ENCODE measurements at regions not wholly inside any gene's neighbourhood (a gene's known extent, or its start where the extent isn't known, plus 50 kb on each side); places are given as distances from the start of the nearest gene placed in this dataset.
"Not testable (repeated sequence)": the region's sequence is repeated elsewhere in the genome, so short reads cannot be mapped to it uniquely, and the experiment has no call there.

DNA sequence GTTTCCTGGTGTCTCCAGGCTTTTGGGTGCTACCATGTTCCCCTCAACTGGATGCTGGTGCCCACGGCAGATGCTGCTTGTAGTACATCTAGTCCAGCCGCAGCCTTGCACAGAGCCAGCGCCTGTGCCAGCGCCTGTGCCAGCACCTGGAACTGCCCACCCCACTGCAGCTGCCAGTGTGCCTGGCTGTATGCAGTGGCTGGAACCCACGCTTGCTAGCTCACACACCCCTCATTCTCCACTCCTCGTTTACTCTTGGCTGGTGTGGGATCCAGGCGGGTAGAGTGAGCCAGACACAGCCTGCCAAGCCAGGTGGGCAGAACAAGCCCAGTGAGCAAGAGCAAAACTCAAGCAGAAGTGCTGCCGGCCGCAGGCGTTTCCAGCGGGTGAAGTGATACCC is 428.6 kb downstream of the SLITRK1 start:
- DNase-seq: no peak

DNA sequence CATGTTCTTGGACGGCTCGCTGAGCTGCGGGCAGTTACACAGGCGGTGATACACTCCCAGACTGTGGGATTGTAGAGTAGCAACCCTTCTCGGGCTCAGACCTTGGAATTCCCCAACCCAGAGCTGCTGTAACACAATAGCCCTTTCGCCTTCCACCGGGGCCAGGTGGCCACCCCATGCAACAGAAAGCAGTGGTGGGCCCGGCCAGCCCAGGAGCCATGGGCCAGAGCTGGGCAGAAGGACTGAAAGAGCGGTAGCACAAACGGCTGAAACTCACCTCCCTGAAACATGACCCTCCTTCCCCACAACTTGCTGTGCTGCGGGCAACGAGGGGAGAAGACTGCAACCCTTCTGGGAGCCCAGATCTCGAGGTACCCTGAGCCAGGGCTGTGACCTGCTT is 429.0 kb downstream of the SLITRK1 start:
- DNase-seq: no peak

DNA sequence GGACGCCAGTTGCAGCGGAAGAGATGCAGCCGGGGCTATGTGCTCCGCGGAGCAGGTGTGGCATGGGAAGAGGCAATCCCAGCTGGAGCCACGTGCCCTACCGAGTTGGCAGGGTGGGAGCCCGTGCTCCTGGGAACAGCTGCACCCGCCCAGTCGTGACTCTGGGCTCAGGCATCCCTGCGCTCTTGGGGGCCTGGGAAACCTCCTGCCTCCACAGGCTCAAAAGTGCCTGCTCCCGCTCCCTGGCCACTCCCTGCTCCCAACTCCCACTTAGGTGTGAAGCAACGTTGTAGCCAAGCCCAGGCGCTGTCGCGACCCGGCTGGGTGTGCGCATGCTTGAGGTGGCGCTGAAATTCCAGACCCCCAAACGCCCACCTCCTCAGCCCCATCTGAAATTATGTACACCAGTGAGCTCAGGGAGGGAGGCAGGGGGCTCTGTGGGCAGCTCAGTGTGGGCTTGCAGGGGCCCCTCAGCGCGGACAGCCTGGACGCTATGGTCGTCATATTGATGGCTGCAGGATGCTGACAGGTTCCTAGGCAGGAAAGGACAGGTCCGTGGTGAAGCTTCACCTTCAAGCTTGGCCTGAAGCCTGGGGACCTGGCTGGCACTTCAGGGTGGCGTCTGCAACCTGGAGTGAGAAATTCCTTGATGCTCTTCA is 429.9 kb downstream of the SLITRK1 start:
- DNase-seq: peak; percentile 39

DNA sequence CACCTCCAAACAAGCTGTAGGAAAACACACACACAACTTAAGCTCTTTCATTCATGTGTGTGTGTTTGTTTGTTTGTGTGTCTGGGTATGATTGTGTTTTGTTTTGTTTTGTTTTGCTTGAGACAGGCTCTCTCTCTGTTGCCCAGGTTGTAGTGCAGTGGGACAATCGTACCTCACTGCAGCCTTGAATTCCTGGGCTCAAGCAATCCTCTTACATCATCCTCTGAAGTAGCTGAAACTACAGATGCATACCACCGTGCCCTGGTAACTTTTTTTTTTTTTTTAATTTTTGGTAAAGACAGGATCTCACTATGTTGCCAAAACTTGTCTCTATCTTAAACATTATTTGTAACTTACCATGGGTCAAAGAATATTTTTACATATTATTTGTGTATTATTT is 431.7 kb downstream of the SLITRK1 start:
- no peak for DNase-seq

DNA sequence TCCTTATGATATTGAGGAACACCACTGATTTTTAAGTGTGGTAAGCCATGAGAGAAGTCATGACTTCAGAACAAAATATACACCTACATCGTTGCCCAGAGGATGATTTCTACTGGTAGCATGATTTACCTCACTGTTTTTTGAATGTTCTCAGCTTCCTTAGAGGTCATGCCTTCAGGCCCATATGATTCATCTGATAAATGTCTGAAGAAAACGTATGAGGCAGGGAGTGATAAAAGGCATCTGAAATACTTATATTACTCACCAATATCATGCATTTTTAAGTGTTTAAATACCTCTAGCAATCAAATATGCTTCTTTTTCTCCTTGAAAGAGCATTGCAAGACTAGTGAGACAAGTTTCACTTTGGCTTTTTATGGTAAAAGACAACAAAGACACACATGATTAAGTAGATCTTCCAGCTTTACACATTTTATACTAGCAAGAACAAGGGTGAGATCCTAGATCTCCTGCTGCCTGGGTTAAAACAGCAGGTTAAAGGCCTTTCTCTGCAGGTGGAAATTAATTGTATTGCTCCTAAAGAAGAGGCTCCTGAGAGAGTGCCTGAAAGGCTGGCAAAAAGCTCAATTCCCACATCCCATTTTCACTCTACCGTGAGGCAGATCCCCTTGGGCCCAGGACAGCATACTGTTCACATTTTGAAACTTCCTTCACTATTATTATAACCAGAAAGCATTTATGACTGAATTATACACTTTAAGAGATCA is 432.4 kb downstream of the SLITRK1 start:
- no peak for DNase-seq

DNA sequence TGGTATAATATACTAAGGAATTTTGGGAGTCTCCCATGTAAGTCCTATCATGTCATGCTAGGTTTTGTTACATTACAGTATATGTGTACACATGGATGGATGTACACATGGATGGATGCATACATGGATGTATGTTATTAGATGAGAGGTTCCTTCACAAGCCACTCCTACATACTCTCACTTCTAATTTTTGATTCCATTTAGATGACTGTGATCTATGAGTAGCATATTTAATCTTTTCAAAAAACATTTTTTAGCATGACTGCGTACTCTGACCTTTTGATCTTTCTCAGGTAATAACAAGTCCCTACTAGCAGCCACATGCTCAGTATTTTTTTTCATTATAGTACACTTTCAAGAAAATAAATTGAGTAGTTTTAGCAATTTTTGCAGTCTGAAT is 441.8 kb downstream of the SLITRK1 start:
- DNase-seq: no peak

DNA sequence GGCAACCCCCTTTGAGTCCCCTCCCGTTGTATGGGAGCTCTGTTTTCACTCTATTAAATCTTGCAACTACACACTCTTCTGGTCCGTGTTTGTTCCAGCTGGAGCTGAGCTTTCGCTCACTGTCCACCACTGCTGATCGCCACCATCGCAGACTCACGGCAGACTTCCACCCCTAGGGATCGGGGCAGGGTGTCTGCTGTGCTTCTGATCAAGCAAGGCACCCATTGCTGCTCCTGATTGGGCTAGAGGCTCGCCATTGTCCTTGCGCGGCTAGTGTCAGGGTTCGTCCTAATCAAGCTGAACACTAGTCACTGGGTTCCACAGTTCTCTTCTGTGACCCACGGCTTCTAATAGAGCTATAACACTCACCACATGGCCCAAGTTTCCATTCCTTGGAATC is 442.8 kb downstream of the SLITRK1 start:
- not testable (repeated sequence) for DNase-seq

DNA sequence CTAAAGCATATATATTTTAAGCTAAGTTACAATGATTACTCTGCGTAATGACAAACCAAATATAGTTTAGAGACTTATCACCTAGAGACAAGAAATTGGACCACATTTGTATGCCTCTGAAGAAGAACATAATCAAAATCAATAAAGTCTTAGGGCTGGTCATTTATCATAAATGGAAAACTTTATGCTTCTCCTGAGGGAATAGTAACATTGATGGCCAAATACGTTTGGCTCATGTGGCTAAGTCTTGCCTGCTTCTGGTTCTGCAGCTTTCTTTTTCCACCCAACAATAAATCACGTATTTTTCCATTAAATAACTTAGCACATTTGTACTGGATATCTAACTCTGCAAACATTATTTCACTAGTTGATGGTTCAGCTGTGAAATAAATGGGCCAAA is 458.4 kb downstream of the SLITRK1 start:
- DNase-seq: no peak

DNA sequence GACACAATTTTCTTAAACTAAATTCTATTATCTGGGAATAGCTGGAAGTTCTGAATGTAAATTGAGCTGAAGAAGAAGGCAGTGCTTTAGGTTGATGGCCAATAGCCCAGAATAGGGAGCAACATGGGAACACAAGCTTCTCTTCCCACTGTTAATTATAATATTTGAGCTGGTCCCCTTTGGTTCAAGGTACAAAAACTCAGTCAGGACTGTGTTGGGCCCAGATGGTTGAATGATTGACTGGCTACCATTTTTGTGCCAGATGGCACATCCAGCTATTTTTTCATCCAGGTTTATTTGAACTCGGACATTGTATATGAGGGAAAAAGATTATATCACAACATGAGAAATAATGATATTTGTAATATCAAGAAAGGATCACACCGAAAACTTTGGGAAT is 458.9 kb downstream of the SLITRK1 start:
- DNase-seq: no peak

DNA sequence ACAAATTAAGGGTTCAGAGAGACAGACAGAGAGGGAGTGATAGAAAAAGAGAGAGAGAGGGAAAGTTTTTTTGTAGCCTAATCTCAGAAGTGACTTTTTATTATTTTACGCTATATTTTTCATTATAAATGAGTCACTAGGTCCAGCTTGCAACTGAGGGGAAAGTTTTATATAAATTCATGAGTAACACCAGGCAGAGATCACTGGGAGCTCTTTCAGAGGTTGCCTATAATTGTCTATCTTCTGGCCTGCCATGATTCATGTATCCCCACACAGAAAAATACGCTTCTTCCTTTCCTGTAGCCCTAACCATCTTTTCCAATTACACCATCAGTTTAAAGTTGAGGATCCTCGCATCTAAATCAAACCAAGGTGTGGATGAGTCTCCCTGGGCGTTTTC is 467.9 kb downstream of the SLITRK1 start:
- no peak for DNase-seq

DNA sequence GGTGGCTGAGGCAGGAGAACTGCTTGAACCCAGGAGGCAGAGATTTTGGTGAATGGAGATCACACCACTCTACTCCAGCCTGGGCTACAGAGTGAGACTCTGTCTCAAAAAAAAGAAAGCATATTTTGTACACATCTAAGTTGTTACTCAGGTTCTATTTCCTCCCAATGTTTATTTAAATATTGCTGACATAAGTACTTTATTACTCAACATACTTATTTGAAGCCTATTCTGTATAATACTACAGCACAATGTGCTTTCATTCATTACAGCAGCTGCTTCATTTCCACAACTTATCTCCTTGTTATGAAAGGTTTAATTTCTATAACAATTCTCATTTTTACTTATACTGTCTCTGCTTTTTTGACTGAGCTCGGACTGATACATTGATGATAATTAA is 495.7 kb downstream of the SLITRK1 start:
- DNase-seq: no peak

DNA sequence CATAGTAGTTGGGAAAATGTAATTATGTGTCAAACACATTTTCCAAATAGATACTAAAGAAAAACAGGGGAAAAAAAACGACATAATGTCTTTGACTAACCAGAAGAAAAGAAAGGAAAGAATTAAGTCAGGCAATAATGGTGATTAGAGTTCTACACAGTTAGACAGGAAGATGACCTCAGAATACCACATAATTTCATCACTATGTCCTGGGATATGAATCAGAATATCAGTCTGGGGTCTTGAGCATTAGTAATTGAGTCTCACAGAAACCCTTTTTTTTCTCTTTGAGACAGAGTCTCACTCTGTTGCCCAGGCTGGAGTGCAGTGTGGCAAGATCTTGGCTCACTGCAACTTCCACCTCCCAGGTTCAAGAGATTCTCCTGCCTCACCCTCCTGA is 503.4 kb downstream of the SLITRK1 start:
- no peak for DNase-seq

DNA sequence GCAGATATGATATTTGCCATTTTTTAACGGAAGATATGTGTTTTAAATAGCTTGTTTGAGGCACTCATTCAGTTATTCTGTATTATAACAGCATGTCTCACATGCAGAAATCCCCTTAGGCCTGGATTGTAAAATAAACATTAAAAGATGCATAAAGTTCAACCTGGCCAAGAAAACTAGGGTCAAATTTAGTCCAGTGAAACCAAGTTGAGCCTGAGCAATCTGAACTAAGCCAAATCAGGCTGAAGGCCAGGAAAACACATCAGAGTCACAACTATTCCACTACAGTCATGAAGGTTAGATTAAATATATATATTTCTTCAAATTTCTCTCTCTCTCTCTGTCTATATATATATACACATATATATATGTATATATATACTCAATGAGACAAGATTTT is 504.8 kb downstream of the SLITRK1 start:
- DNase-seq: no peak

DNA sequence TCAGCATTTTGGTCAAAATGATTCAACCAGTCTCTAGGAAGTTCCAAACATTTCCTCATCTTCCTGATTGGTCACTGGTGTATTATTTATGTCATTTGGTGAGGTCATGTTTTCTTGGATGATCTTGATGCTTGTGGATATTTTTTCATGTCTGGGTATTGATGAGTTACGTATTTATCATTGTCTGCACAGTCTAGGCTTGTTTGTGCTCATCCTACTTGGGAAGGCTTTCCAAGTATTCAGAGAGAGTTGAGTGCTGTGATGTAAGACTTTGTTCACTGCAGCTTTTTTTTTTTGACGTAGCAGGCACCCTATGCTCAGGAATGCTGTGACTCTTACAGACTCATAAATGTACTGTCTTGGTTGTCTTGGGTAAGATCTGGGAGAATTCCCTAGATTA is 509.5 kb downstream of the SLITRK1 start:
- no peak for DNase-seq

DNA sequence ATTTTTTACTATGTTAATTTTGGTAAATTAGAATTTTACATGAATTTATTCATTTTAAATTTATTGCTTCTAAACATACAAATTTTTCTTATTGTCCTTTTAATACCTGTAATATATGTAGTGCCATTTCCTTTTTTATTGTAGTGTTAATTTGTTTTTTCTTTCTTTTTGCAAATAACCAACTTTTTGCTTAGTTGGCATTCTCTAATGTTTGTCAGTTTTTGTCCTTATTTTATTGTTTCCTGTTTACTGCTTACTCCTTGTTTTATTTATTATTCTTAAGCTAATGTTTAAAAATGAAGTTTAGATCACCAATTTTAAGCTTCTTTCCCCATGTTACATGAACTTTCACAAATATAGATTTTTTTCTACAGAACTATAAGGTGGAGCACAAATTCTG is 516.6 kb downstream of the SLITRK1 start:
- DNase-seq: no peak

DNA sequence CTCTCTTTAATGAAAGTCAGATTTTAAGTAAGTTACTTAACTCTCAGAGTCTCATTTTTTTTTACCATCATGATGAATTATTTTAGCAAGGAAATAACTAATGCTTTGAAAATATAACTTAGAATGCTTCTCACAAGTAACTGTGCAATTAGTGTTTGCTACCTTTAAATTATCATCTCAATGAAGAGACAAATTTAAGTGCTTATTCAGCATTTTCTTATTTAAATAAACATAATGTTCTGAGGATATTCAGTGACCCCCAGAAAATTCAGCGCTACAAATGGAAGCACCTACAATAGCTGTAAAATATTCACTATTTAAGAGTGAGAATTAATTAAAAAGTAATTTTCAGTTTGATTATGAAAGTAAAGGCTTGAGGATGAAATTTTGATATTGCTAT is 527.2 kb downstream of the SLITRK1 start:
- DNase-seq: no peak

DNA sequence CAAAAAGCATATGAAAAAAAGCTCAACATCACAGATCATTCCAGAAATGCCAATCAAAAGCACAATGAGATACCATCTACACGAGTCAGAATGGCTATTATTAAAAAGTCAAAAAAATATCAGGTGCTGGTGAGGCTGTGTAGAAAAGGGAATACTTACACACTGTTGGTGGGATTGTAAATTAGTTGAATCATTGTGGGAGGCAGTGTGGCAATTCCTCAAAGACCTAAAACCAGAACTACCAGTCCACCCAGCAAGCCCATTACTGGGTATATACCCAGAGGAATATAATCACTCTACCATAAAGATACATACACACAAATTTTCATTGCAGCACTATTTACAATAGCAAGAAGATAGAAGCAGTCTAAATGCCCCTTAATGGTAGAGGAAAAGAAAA is 529.9 kb downstream of the SLITRK1 start:
- DNase-seq: no peak

DNA sequence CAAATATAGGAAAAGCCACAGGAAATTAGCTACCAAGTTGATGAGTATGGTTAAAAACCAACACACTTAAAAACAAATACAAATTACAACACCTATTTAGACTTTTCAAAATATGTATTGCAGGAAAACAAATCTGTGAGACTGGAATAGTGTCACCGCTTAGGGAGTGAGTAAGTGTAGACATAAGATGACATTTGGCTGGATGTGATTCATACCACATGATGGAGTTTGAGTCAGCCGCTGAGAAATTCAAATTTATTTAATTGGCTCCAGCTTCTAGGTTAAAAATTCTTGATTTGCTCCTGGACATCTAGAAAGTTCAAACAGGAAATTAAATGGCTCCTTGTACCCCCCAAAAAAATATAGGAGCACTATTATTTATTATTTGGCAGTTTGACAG is 531.7 kb downstream of the SLITRK1 start:
- DNase-seq: no peak

DNA sequence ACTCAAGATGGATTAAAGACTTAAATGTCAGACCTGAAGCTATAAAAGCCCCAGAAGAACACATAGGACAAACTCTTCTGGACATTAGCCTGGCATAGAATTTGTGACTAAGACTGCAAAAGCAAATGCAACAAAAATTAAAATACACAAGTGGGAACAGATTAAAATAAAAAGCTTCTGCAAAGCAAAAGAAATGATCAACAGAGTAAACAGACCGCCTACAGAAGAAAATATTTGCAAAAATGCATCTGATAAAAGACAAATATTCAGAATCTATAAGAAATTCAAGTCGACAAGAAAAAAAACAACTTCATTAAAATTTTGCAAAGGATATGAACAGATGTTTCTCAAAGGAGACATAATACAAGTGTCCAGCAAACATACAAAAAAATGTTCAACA is 537.8 kb downstream of the SLITRK1 start:
- DNase-seq: no peak

DNA sequence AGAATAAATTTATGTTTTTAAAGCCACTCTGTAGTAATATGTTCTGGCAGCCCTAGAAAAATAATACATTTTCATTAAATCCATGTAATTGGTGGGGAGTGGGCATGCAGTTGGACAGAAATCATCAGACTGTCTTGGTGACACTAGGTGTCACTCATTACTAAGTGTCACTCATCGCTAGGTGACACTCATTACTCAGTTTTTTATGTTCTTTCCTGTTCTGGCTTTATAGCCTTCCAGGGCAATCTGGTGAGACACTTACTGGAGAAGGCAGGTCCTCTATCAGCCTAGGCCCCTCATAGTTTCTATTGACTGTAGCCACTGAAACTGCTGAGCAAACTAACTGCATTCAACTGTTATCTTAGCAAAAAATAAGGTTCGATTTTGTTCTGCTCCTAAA is 542.1 kb downstream of the SLITRK1 start:
- no peak for DNase-seq

DNA sequence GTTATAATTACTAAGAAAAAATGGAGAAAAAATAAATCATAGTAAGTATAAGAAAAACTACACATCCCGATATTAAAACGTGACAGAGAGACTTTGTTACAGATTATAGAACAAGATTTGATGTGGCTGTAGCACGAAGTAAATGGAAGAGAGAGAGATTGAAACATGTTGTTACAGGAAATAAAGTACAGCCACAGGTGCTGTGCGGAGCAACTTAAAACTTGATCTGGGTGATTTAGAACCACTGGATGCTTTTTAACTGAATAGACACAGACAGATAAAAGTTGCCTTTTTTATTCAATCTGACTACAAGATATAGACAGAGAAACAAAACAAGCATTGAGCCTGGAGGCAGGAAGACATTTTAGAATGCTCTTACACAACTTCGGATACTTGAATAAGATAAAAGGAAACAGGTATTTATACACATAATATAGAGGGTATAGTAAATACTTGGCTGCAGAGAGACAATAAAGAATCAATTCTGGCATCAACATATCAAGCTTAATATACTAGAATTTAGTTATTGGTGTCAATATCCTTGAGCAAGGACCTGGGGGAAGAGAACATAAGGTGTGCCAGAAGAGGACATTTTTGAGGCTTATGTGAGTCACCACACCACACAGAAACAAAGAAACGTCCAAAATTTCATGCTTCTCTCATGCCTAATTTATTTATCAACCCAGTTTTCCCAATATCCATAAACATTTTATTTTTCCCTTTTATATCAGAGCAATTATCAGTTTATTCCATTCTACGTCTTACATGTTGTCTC is 548.5 kb downstream of the SLITRK1 start:
- no peak for DNase-seq

DNA sequence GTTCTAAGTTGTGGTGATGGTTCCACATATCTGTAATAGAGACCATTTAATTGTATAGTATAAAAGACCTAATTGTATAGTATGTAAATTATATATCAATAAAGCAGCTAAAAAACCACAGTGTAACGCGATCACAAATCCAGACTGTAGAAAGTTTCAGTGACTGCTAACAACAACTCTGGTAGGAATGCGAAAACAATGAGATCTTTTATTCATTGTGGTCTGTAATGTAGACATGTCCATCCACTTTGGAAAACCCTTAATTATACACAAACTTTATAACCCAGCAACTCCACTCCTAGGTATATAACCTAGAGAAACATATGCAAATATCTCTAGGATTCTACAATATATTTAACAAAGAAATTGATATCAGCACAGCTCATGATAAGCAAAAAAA is 549.5 kb downstream of the SLITRK1 start:
- no peak for DNase-seq

DNA sequence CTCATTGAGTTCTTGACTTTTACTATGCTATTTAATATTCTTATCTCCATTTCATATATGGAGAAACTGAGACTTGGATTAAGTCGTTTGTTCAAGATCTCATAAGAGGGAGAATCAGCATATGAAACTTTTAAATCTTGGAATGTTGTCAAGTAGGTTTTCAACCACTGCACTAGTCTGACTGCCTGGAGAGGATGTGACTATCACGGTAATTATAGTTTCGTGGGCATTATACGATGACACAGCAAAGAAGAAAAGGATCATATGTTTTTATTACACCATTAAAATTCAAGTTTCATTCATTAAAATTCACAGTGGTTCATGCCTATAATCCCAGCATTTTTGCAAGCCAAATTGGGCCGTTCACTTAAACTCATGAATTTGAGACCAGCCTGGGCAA is 555.2 kb downstream of the SLITRK1 start:
- DNase-seq: no peak
